Calu3 (cell line): ENCODE measurements at regions not wholly inside any gene's neighbourhood (a gene's known extent, or its start where the extent isn't known, plus 50 kb on each side); places are given as distances from the start of the nearest gene placed in this dataset.
"Not testable (repeated sequence)": the region's sequence is repeated elsewhere in the genome, so short reads cannot be mapped to it uniquely, and the experiment has no call there.

ENCODE experiments used
- BruUV-seq: library from RNA; stranded (reverse); fragments of 400-500 nt; replicated peaks from 2 replicates; lab custom pipeline; 2021; lab: Mats Ljungman, UMichigan
- CTCF ChIA-PET: fragments of 300-600 bp; sonication (Branson Sonifier 250); formaldehyde crosslinking; loops from one replicate; lab custom pipeline; 2022; ENCODE audit warnings: antibody characterized with exemption; lab: Charles Lee
- DNase-seq: peaks from one replicate; pipeline ENCODE4 v3.0.0; 2022
- H3K27ac Mint-ChIP-seq: one replicate; pipeline ENCODE4 v1.8.0; 2022; ENCODE audit warnings: mixed read lengths; ENCODE audit not compliant: unreplicated experiment
- H3K27me3 Mint-ChIP-seq: one replicate; pipeline ENCODE4 v1.8.0; 2022; ENCODE audit warnings: mixed read lengths; ENCODE audit not compliant: unreplicated experiment
- H3K36me3 Mint-ChIP-seq: one replicate; pipeline ENCODE4 v1.8.0; 2022; ENCODE audit warnings: mild to moderate bottlenecking, moderate library complexity, mixed read lengths; ENCODE audit not compliant: insufficient read depth, unreplicated experiment
- H3K4me1 Mint-ChIP-seq: one replicate; pipeline ENCODE4 v1.8.0; 2022; ENCODE audit warnings: mild to moderate bottlenecking, low read depth, mixed read lengths; ENCODE audit not compliant: unreplicated experiment
- H3K4me3 Mint-ChIP-seq: one replicate; pipeline ENCODE4 v1.8.0; 2022; ENCODE audit warnings: mild to moderate bottlenecking, low read depth, moderate library complexity, mixed read lengths; ENCODE audit not compliant: unreplicated experiment
- H3K9me3 Mint-ChIP-seq: one replicate; pipeline ENCODE4 v1.8.0; 2022; ENCODE audit warnings: low read depth, mixed read lengths; ENCODE audit not compliant: unreplicated experiment
- intact Hi-C: fragments of 100-400 bp; cut with micrococcal nuclease; formaldehyde crosslinking; loops from one replicate; pipeline ENCODE4 v1.10.0; 2022; ENCODE audit not compliant: unreplicated experiment
- TF ChIP-seq, protein P1 (sequence below): fragments of 200-600 bp; IDR thresholded peaks from one replicate; pipeline ENCODE4 v1.8.0; 2022; ENCODE audit warnings: antibody characterized with exemption; ENCODE audit not compliant: unreplicated experiment

DNA sequence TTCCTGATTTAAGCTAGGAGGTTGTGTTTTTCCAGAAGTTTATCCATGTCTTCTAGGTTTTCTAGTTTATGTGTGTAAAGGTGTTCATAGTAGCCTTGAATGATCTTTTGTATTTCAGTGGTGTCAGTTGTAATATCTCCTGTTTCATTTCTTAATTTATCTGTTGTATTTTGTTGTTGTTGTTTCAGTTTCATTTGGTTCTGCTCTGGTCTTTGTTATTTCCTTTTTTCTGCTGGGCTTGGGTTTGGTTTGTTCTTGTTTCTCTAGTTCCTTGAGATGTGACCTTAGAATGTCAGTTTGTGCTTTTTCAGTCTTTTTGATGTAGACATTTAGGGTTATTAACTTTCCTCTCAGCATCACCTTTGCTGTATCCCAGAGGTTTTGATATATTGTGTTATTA, 62.8 kb downstream of the SCP2D1 start:
- intact Hi-C loops, H3K36me3 Mint-ChIP-seq, H3K4me1 Mint-ChIP-seq, H3K9me3 Mint-ChIP-seq, BruUV-seq, DNase-seq, H3K27me3 Mint-ChIP-seq, H3K27ac Mint-ChIP-seq, H3K4me3 Mint-ChIP-seq: not testable (repeated sequence)
- CTCF ChIA-PET, result interaction anchor here (0.7 kb wide), 1 partner anchor 937 kb away, joined by 3 read pairs; no protein-coding TSS in a partner anchor

DNA sequence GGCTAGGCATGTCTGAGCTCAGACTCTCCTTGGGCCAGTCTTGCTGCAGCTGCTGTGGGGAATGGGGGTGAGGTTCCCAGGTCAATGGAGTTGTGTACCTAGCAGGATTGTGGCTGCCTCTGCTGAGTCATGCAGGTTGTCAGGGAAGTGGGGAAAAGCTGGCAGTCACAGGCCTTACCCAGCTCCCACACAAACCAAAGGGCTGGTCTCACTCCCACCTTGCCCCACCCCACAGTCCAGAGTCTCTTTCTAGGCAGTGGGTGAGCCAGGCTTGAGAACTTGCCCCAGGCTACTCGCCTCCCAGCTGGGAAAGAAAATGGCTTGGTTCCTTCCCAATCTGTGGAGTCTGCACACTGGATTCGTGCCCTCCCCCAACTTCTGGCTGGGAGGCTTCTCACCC, 65.7 kb downstream of the SCP2D1 start:
- peaks cover 5% of the 10 kb centered on the region for H3K9me3 Mint-ChIP-seq
- H3K27me3 Mint-ChIP-seq, result no peaks in the 10 kb centered on the region
- CTCF ChIA-PET, result interaction anchor here (1.1 kb wide), 1 partner anchor 40 kb away, joined by 3 read pairs; no protein-coding TSS in a partner anchor
- intact Hi-C loops, result no loop called here
- H3K36me3 Mint-ChIP-seq, result no peaks in the 10 kb centered on the region
- peak overlapping the region; percentile 70 for H3K27ac Mint-ChIP-seq
- no peaks in the 10 kb centered on the region for H3K4me1 Mint-ChIP-seq
- TF ChIP-seq, protein P1, sequence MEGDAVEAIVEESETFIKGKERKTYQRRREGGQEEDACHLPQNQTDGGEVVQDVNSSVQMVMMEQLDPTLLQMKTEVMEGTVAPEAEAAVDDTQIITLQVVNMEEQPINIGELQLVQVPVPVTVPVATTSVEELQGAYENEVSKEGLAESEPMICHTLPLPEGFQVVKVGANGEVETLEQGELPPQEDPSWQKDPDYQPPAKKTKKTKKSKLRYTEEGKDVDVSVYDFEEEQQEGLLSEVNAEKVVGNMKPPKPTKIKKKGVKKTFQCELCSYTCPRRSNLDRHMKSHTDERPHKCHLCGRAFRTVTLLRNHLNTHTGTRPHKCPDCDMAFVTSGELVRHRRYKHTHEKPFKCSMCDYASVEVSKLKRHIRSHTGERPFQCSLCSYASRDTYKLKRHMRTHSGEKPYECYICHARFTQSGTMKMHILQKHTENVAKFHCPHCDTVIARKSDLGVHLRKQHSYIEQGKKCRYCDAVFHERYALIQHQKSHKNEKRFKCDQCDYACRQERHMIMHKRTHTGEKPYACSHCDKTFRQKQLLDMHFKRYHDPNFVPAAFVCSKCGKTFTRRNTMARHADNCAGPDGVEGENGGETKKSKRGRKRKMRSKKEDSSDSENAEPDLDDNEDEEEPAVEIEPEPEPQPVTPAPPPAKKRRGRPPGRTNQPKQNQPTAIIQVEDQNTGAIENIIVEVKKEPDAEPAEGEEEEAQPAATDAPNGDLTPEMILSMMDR, result no peak
- no peak overlapping the region for H3K4me3 Mint-ChIP-seq
- BruUV-seq, result no TSS peak
- peak; percentile 14 for DNase-seq

DNA sequence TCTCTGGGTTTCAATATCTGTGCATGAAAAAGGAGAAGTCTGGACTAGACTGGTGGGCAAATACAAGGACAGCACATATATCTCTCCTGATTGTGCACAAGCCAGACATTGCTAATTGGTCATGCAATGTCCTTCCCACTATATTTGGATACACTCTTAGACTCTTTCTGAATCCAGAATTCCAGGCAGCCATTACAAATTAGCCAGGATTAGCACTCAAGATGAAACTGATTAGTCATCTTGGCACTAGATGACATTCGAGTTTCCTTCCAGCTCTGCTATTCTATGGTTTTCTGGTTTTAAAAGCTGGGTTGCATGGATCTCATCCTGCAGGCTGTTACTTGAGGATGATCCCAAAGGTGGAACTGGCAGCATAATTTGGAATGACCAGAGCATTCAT, 73.2 kb downstream of the SCP2D1 start:
- no TSS peak for BruUV-seq

DNA sequence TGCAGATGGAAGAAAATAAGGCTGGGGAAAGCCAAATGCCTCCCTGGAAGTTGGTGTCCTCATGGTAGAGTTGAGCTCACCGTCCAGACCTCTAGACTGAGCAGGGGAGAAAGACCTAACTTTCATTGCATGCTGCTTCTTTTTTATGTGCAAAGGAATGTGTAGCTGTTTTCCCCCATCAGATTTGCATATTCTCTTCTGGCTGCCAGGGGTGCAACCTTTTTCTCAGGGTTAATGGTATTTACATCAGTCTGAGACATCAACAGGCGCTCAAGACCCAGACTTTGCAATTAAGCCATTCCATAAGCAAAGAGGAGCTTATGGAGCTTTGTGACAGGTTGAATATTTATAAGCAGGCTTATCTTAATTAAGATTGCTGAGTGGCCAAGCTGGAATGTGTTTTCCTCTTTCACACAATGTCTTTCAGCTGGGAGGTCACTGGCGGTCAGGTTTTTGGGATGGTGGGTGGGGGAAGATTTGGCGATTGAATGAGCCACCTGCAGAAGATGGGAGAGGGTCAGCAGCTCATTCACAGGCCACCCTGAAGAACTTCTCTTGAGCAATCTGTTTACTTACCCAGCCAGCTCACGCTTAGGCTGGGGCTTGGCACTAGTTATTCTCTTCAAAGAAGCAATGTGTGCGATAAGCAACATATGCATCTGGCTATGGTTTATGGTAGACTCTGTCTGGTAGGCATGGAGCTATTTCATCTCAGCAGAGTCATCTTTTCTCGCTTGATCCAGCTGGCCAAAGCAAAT, 88.6 kb downstream of the SCP2D1 start:
- no peak for DNase-seq
- Mint-ChIP-seq H3K4me3 (no peak overlapping the region), H3K27ac (no peak overlapping the region), H3K9me3 (no peaks in the 10 kb centered on the region), H3K4me1 (no peaks in the 10 kb centered on the region), H3K27me3 (no peaks in the 10 kb centered on the region), H3K36me3 (no peaks in the 10 kb centered on the region)
- CTCF ChIA-PET, result interaction anchor here (0.6 kb wide), 1 partner anchor 246 kb away, joined by 4 read pairs; no protein-coding TSS in a partner anchor
- TF ChIP-seq, protein P1, result no peak
- BruUV-seq, result no TSS peak
- intact Hi-C loops, result no loop called here

More for the DNA sequence above, 73.2 kb downstream of the SCP2D1 start:
- no peaks in the 10 kb centered on the region for H3K27me3 Mint-ChIP-seq
- DNase-seq, result no peak
- no peaks in the 10 kb centered on the region for H3K36me3 Mint-ChIP-seq
- TF ChIP-seq, protein P1, result no peak
- H3K4me3 Mint-ChIP-seq, result no peak overlapping the region
- H3K27ac Mint-ChIP-seq, result no peak overlapping the region
- intact Hi-C loops, result no loop called here
- CTCF ChIA-PET, result no interaction called here
- peaks cover 3% of the 10 kb centered on the region for H3K9me3 Mint-ChIP-seq
- H3K4me1 Mint-ChIP-seq, result no peaks in the 10 kb centered on the region

DNA sequence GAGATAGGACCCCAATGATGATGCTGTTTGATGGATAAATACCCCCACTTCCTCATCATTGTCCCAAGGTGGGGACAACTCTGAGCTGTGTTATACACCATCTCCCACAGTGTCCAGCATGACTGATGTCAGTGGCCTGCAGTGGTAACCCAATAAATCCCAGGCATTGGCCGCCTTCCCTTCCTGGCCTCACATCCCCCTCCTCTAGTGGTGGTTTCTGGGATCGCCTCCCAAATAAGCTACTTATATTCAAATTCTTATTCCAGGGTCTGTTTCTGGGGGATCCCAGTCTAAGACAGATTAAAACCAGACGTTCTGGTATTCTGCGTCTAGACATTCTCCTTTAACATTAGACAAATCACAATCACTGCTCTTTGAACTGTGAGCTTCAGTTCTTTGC, 90.6 kb downstream of the SCP2D1 start:
- intact Hi-C loops, result no loop called here
- H3K27ac Mint-ChIP-seq, result no peak overlapping the region
- no peaks in the 10 kb centered on the region for H3K27me3 Mint-ChIP-seq
- H3K9me3 Mint-ChIP-seq, result no peaks in the 10 kb centered on the region
- TF ChIP-seq, protein P1, result no peak
- CTCF ChIA-PET, result no interaction called here
- no peaks in the 10 kb centered on the region for H3K36me3 Mint-ChIP-seq
- no peak for DNase-seq
- BruUV-seq, result no TSS peak
- H3K4me1 Mint-ChIP-seq, result no peaks in the 10 kb centered on the region
- H3K4me3 Mint-ChIP-seq, result no peak overlapping the region
